HG03066 (cell line): ENCODE measurements at regions not wholly inside any gene's neighbourhood (a gene's known extent, or its start where the extent isn't known, plus 50 kb on each side); places are given as distances from the start of the nearest gene placed in this dataset.

Source experiments
- ATAC-seq: cut with Tn5 transposase; IDR thresholded peaks from one replicate; pipeline ENCODE4 v1.9.1; 2021; ENCODE audit warnings: low read depth; ENCODE audit not compliant: unreplicated experiment

- no peak for ATAC-seq
Observed at GRCh38 chr1:98017184-98017583, 96.3 kb upstream of the DPYD start.

- ATAC-seq, result no peak
Observed at GRCh38 chr1:98008373-98008772, 87.5 kb upstream of the DPYD start.

- no peak for ATAC-seq
Observed at GRCh38 chr1:98005326-98006010, 84.6 kb upstream of the DPYD start.

GRCh38 chr1:98003442-98003841, 82.6 kb upstream of the DPYD start:
- ATAC-seq, result no peak

- no peak for ATAC-seq
Observed at GRCh38 chr1:98002288-98002687, 81.5 kb upstream of the DPYD start.

- ATAC-seq, result no peak
Observed at GRCh38 chr1:98001764-98002163, 80.9 kb upstream of the DPYD start.

- no peak for ATAC-seq
Observed at GRCh38 chr1:97999320-97999719, 78.5 kb upstream of the DPYD start.

GRCh38 chr1:97996880-97997279, 76.0 kb upstream of the DPYD start:
- ATAC-seq, result no peak

GRCh38 chr1:97989094-97989680, 68.4 kb upstream of the DPYD start:
- ATAC-seq, result no peak

- ATAC-seq, result no peak
Observed at GRCh38 chr1:97986041-97987005, 65.5 kb upstream of the DPYD start.

GRCh38 chr1:97983126-97983525, 62.3 kb upstream of the DPYD start:
- no peak for ATAC-seq

- ATAC-seq, result no peak
Observed at GRCh38 chr1:97980530-97980929, 59.7 kb upstream of the DPYD start.

GRCh38 chr1:97976801-97977200, 56.0 kb upstream of the DPYD start:
- ATAC-seq, result no peak
